HepG2 (cell line): ENCODE measurements at regions not wholly inside any gene's neighbourhood (a gene's known extent, or its start where the extent isn't known, plus 50 kb on each side); places are given as distances from the start of the nearest gene placed in this dataset.

Source experiments
- ERF ChIP-seq: IDR thresholded peaks from 2 replicates; pipeline ENCODE4 v1.6.1; 2018; ENCODE audit warnings: missing biosample characterization, missing genetic modification reagents
- KLF9 ChIP-seq: IDR thresholded peaks from 2 replicates; pipeline ENCODE4 v1.6.1; 2016; ENCODE audit warnings: low read depth
- MAFF ChIP-seq: IDR thresholded peaks from 2 replicates; pipeline ENCODE4 v1.6.1; 2011; ENCODE audit warnings: low read depth, low read length, improper control_type of control experiment
- MAFK ChIP-seq, 2 experiments: IDR thresholded peaks in 1 of 2; conservative IDR thresholded peaks in 1 of 2; 2 replicates each; pipeline ENCODE4 v1.6.1; 2011; ENCODE audit warnings: improper control_type of control experiment in 2 of 2, low read length in 2 of 2
- SIN3B ChIP-seq: fragments of 150-350 bp; IDR thresholded peaks from 2 replicates; pipeline ENCODE4 v1.6.1; 2014; ENCODE audit warnings: low read length
- TF ChIP-seq, protein P1 (sequence below): IDR thresholded peaks from 2 replicates; pipeline ENCODE4 v1.4.0; 2020; ENCODE audit warnings: mild to moderate bottlenecking, missing genetic modification reagents
- TF ChIP-seq, protein P2 (sequence below): sonication (generic); formaldehyde crosslinking; IDR thresholded peaks from 2 replicates; pipeline ENCODE4 v1.5.0; 2020; ENCODE audit warnings: missing genetic modification reagents, mild to moderate bottlenecking, borderline replicate concordance
- TF ChIP-seq, protein P3 (sequence below): sonication (generic); formaldehyde crosslinking; conservative IDR thresholded peaks from 2 replicates; pipeline ENCODE4 v1.8.0; 2022; ENCODE audit warnings: mild to moderate bottlenecking, moderate library complexity, missing genetic modification reagents

GRCh38 chr6:137309078-137309762 lies 90.0 kb upstream of the IFNGR1 start (continued):
- TF ChIP-seq, protein P1, sequence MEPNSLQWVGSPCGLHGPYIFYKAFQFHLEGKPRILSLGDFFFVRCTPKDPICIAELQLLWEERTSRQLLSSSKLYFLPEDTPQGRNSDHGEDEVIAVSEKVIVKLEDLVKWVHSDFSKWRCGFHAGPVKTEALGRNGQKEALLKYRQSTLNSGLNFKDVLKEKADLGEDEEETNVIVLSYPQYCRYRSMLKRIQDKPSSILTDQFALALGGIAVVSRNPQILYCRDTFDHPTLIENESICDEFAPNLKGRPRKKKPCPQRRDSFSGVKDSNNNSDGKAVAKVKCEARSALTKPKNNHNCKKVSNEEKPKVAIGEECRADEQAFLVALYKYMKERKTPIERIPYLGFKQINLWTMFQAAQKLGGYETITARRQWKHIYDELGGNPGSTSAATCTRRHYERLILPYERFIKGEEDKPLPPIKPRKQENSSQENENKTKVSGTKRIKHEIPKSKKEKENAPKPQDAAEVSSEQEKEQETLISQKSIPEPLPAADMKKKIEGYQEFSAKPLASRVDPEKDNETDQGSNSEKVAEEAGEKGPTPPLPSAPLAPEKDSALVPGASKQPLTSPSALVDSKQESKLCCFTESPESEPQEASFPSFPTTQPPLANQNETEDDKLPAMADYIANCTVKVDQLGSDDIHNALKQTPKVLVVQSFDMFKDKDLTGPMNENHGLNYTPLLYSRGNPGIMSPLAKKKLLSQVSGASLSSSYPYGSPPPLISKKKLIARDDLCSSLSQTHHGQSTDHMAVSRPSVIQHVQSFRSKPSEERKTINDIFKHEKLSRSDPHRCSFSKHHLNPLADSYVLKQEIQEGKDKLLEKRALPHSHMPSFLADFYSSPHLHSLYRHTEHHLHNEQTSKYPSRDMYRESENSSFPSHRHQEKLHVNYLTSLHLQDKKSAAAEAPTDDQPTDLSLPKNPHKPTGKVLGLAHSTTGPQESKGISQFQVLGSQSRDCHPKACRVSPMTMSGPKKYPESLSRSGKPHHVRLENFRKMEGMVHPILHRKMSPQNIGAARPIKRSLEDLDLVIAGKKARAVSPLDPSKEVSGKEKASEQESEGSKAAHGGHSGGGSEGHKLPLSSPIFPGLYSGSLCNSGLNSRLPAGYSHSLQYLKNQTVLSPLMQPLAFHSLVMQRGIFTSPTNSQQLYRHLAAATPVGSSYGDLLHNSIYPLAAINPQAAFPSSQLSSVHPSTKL (CRISPR knock-in tag), result peak; percentile 39; the same call in 1 of the 2 replicates
- TF ChIP-seq, protein P2, sequence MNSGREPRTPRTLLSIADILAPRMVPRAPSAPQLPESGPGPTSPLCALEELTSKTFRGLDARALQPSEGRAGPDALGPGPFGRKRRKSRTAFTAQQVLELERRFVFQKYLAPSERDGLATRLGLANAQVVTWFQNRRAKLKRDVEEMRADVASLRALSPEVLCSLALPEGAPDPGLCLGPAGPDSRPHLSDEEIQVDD (CRISPR knock-in tag), result no peak
- TF ChIP-seq SIN3B, result no peak
- TF ChIP-seq, protein P3, sequence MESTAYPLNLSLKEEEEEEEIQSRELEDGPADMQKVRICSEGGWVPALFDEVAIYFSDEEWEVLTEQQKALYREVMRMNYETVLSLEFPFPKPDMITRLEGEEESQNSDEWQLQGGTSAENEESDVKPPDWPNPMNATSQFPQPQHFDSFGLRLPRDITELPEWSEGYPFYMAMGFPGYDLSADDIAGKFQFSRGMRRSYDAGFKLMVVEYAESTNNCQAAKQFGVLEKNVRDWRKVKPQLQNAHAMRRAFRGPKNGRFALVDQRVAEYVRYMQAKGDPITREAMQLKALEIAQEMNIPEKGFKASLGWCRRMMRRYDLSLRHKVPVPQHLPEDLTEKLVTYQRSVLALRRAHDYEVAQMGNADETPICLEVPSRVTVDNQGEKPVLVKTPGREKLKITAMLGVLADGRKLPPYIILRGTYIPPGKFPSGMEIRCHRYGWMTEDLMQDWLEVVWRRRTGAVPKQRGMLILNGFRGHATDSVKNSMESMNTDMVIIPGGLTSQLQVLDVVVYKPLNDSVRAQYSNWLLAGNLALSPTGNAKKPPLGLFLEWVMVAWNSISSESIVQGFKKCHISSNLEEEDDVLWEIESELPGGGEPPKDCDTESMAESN (CRISPR knock-in tag), result no peak
- peak; percentile 34; the same call in 1 of the 2 replicates for TF ChIP-seq KLF9 (CRISPR knock-in tag)
- peak; percentile 98 for TF ChIP-seq MAFF
- 0 out of 2 replicates have a peak, but pooled peaks have one; percentile 12 for TF ChIP-seq ERF
- peak; percentile 98 to 99 for TF ChIP-seq MAFK (conservative IDR thresholded peaks at IDR 0.05 in 1 of 2, IDR thresholded peaks at IDR 0.05 in 1 of 2; ENCODE audit: low read length in 2 of 2)
- TF ChIP-seq, all 625 proteins: peak for 11
